Tibial nerve (tissue), 3 donors: ENCODE measurements at regions not wholly inside any gene's neighbourhood (a gene's known extent, or its start where the extent isn't known, plus 50 kb on each side); places are given as distances from the start of the nearest gene placed in this dataset.

Experiments
- POLR2A ChIP-seq, 2 donors: fragments of 450-650 bp; IDR thresholded peaks; one replicate each; pipeline ENCODE4 v1.6.1; 2017; ENCODE audit warnings: antibody characterized with exemption in 2 of 2, mild to moderate bottlenecking in 2 of 2, moderate library complexity in 2 of 2
- TF ChIP-seq, protein P1 (sequence below), 5 experiments: fragments of 200-600 bp in 3 of 5; fragments of 450-650 bp in 2 of 5; sonication (generic) in 3 of 5; IDR thresholded peaks; one replicate each; pipeline ENCODE4 v1.5.1; 2016 to 2019; ENCODE audit warnings: antibody characterized with exemption in 5 of 5, mild to moderate bottlenecking in 3 of 5, moderate library complexity in 2 of 5

DNA sequence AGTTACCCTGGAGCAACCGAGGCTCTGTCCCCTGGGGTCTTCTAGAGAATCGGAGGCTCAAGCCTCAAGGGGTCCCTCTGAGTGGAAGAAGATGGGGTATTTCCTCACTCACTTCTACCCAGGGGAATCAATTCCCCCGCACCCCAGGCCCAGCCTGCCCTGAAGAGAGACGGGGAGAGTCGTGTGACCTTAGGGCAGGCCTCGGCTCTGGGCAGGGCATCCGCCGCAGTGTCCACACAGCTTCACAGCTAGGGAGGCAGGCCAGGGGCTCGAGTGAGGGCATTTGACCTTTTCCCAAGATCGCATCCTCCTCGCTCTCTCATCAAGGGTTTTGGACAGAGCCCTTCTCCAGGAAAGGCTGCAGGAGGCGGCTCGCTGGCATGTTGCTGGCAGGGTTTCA, 57.9 kb upstream of the CNOT6 start:
- TF ChIP-seq, protein P1, sequence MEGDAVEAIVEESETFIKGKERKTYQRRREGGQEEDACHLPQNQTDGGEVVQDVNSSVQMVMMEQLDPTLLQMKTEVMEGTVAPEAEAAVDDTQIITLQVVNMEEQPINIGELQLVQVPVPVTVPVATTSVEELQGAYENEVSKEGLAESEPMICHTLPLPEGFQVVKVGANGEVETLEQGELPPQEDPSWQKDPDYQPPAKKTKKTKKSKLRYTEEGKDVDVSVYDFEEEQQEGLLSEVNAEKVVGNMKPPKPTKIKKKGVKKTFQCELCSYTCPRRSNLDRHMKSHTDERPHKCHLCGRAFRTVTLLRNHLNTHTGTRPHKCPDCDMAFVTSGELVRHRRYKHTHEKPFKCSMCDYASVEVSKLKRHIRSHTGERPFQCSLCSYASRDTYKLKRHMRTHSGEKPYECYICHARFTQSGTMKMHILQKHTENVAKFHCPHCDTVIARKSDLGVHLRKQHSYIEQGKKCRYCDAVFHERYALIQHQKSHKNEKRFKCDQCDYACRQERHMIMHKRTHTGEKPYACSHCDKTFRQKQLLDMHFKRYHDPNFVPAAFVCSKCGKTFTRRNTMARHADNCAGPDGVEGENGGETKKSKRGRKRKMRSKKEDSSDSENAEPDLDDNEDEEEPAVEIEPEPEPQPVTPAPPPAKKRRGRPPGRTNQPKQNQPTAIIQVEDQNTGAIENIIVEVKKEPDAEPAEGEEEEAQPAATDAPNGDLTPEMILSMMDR (IDR thresholded peaks at IDR 0.05), result no peak
- no peak for TF ChIP-seq POLR2A (IDR thresholded peaks at IDR 0.05)
